ENCODE measurements at regions not wholly inside any gene's neighbourhood (a gene's known extent, or its start where the extent isn't known, plus 50 kb on each side); places are given as distances from the start of the nearest gene placed in this dataset.
A peak's percentile ranks its signal among the peaks of the same experiment; 100 is the strongest.

- H3K4me3 Mint-ChIP-seq = no peak overlapping the region
- H3K27me3 Mint-ChIP-seq = no peaks in the 10 kb centered on the region
- no peak overlapping the region for H3K27ac Mint-ChIP-seq
- peaks cover 0 to 22% (median 2%) of the 10 kb centered on the region in 9 donors for H3K9me3 Mint-ChIP-seq
- POLR2A ChIA-PET = no interaction called here
- peaks cover 0 to 7% (median 2%) of the 10 kb centered on the region in 4 donors for H3K4me1 Mint-ChIP-seq
- DNase-seq = no peak
- no peak for ATAC-seq
- H3K36me3 Mint-ChIP-seq = peaks cover 0 to 7% (median 6%) of the 10 kb centered on the region in 3 donors
These were observed 521.0 kb downstream of the ETS1 start for GRCh38 chr11:128066399-128066798.

GRCh38 chr11:128061281-128061871, 526.0 kb downstream of the ETS1 start:
- POLR2A ChIA-PET = interaction anchor here (0.9 kb wide), 1 partner anchor 10 kb away, joined by 4 read pairs; no protein-coding TSS in a partner anchor
- H3K4me3 Mint-ChIP-seq = no peak overlapping the region
- ATAC-seq (no peak), DNase-seq (no peak)
- peaks cover 0 to 11% (median 2%) of the 10 kb centered on the region in 9 donors for H3K9me3 Mint-ChIP-seq
- H3K4me1 Mint-ChIP-seq = peaks cover under 1 to 7% (median 6%) of the 10 kb centered on the region in 4 donors
- peaks cover 0 to 7% (median 0%) of the 10 kb centered on the region in 3 donors for H3K36me3 Mint-ChIP-seq
- H3K27me3 Mint-ChIP-seq = no peaks in the 10 kb centered on the region
- no peak overlapping the region for H3K27ac Mint-ChIP-seq

DNA sequence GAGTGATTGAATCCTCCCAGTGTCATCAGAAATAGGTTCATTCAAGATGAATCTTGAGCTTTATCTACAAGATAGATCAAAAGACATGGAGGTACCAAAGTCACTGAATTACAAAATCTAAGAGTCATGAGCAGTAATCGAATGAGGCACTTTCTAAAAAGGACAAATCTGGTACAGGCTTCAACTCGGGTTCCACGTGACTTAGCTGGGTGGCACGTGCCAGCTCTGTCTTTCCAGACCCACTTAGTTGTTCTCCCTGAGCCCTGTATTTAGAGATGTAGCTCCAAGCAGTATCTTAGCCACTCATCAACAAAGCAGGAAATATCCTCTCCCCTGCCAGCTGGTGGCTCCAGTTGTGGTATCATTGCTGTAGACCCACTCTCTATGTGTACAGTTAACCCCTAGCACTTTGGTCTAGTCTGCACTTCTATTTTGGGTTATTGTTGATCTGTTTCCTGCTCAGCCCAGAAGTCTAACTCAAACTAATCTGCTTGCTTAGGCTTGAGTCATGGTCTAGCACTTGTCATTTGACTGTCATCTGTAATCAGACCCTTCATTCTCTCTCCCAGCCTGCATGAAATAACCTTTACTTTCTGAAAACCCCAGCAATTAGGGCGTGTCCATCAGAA, 528.7 kb downstream of the ETS1 start:
- Mint-ChIP-seq H3K27ac (peak overlapping the region in 2 of 10 donors; percentile 15 to 20), H3K4me1 (peaks cover 13 to 31% (median 27%) of the 10 kb centered on the region in 4 donors), H3K9me3 (peaks cover 0 to 6% (median 2%) of the 10 kb centered on the region in 9 donors), H3K4me3 (no peak overlapping the region), H3K27me3 (no peaks in the 10 kb centered on the region), H3K36me3 (peaks cover 0 to 2% (median 0%) of the 10 kb centered on the region in 3 donors)
- POLR2A ChIA-PET = interaction anchor here (1.6 kb wide), 1 partner anchor 19 kb away, joined by 5 read pairs; no protein-coding TSS in a partner anchor
- DNase-seq = no peak
- peak in 1 of 2 donors; percentile 20 for ATAC-seq

GRCh38 chr11:128057786-128058395, 529.5 kb downstream of the ETS1 start:
- Mint-ChIP-seq H3K36me3 (no peaks in the 10 kb centered on the region), H3K4me3 (no peak overlapping the region), H3K27ac (peak overlapping the region in 1 of 10 donors; percentile 73), H3K27me3 (no peaks in the 10 kb centered on the region), H3K9me3 (no peaks in the 10 kb centered on the region), H3K4me1 (peaks cover 19 to 40% (median 35%) of the 10 kb centered on the region in 4 donors)
- ATAC-seq = no peak
- POLR2A ChIA-PET = interaction anchor here (1.6 kb wide), 1 partner anchor 19 kb away, joined by 5 read pairs; no protein-coding TSS in a partner anchor
- DNase-seq = no peak

- DNase-seq (no peak), ATAC-seq (no peak)
- Mint-ChIP-seq H3K9me3 (peaks cover 0 to 1% (median 0%) of the 10 kb centered on the region in 9 donors), H3K4me1 (peaks cover 30 to 61% (median 55%) of the 10 kb centered on the region in 4 donors), H3K4me3 (peak overlapping the region in 3 of 10 donors; percentile 9 to 38 (median 37)), H3K27me3 (no peaks in the 10 kb centered on the region), H3K27ac (peak overlapping the region in 7 of 10 donors; percentile 73 to 94 (median 88)), H3K36me3 (no peaks in the 10 kb centered on the region)
- POLR2A ChIA-PET = interaction anchor here (8.7 kb wide), 1 partner anchor 17 kb away, joined by 72 read pairs; no protein-coding TSS in a partner anchor
These were observed 531.7 kb downstream of the ETS1 start for GRCh38 chr11:128055576-128056217.

GRCh38 chr11:128053981-128054931, 533.1 kb downstream of the ETS1 start:
- Mint-ChIP-seq H3K4me3 (peak overlapping the region; percentile 72 to 89 (median 82)), H3K27ac (peak overlapping the region; percentile 83 to 98 (median 92)), H3K27me3 (no peaks in the 10 kb centered on the region), H3K4me1 (peaks cover 36 to 75% (median 69%) of the 10 kb centered on the region in 4 donors), H3K36me3 (no peaks in the 10 kb centered on the region), H3K9me3 (peaks cover 0 to 5% (median 0%) of the 10 kb centered on the region in 9 donors)
- POLR2A ChIA-PET = interaction anchor here (0.5 to 8.7 kb wide), 6 partner anchors 8 to 639 kb away, joined by 3 to 72 read pairs (median 4); no protein-coding TSS in a partner anchor
- ATAC-seq (peak; percentile 38 to 46), DNase-seq (peak in 2 of 10 donors; percentile 24 to 30)

DNA sequence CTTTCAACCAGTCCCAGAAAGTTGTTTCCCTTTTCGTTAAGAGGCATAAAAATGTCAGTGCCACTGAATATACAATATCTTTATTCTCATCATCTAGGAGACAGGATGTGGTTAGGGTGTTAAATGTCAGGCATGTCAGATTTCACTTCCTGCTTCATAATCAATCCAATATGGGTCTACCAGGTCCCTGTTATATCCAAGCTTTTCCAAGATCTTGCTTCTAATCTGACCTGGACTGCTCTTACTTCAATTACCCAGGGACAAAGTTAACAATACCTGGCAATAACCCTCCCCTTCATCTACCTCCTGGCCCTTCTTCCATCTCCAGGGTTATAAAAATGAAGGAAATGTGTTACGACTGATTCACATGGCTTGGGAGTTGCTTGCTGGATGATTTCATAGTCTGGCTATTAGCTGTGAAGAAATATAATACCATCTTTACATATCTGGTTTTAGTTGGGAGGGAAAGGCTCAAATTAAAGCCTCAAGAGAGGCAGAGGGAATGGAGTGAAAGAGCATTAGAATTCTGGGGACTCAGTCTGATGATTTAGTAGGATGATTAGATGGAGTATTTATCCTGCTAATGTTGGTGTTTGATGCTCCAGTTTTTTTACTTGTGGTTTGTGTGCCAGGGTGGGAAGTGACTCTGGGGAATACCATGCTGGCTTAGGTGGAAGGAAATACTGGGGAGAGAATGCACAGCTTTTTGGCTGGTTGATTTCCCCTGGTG, 534.3 kb downstream of the ETS1 start:
- peaks cover 42 to 82% (median 77%) of the 10 kb centered on the region in 4 donors for H3K4me1 Mint-ChIP-seq
- peak overlapping the region; percentile 69 to 98 (median 90) for H3K27ac Mint-ChIP-seq
- peak overlapping the region; percentile 40 to 85 (median 81) for H3K4me3 Mint-ChIP-seq
- no peaks in the 10 kb centered on the region for H3K27me3 Mint-ChIP-seq
- POLR2A ChIA-PET = interaction anchor here (0.5 to 8.7 kb wide), 5 partner anchors 10 to 903 kb away, joined by 3 to 72 read pairs (median 3); no protein-coding TSS in a partner anchor
- DNase-seq (peak in 3 of 10 donors; percentile 32 to 57 (median 53)), ATAC-seq (peak; percentile 50 to 84)
- no peaks in the 10 kb centered on the region for H3K36me3 Mint-ChIP-seq
- peaks cover 0 to 11% (median 0%) of the 10 kb centered on the region in 9 donors for H3K9me3 Mint-ChIP-seq

GRCh38 chr11:128048121-128048520, 539.2 kb downstream of the ETS1 start:
- Mint-ChIP-seq H3K4me3 (no peak overlapping the region), H3K36me3 (peaks cover 0 to 5% (median 2%) of the 10 kb centered on the region in 3 donors), H3K27ac (peak overlapping the region in 5 of 10 donors; percentile 23 to 78 (median 50)), H3K4me1 (peaks cover 33 to 70% (median 60%) of the 10 kb centered on the region in 4 donors), H3K9me3 (peaks cover 0 to 11% (median 0%) of the 10 kb centered on the region in 9 donors), H3K27me3 (no peaks in the 10 kb centered on the region)
- no peak for ATAC-seq
- no peak for DNase-seq
- POLR2A ChIA-PET = interaction anchor here (1.0 to 1.4 kb wide), 2 partner anchors 9 to 24 kb away, joined by 3 to 5 read pairs; no protein-coding TSS in a partner anchor

GRCh38 chr11:128047026-128047425, 540.3 kb downstream of the ETS1 start:
- Mint-ChIP-seq H3K4me1 (peaks cover 31 to 64% (median 57%) of the 10 kb centered on the region in 4 donors), H3K27ac (peak overlapping the region in 3 of 10 donors; percentile 18 to 75 (median 25)), H3K27me3 (no peaks in the 10 kb centered on the region), H3K36me3 (peaks cover 0 to 5% (median 2%) of the 10 kb centered on the region in 3 donors), H3K9me3 (peaks cover 0 to 11% (median 0%) of the 10 kb centered on the region in 9 donors), H3K4me3 (no peak overlapping the region)
- no peak for ATAC-seq
- POLR2A ChIA-PET = interaction anchor here (1.4 kb wide), 1 partner anchor 8 kb away, joined by 5 read pairs; no protein-coding TSS in a partner anchor
- no peak for DNase-seq

- no peak for ATAC-seq
- Mint-ChIP-seq H3K4me1 (peaks cover 29 to 62% (median 55%) of the 10 kb centered on the region in 4 donors), H3K27ac (peak overlapping the region in 1 of 10 donors; percentile 66), H3K9me3 (peaks cover 0 to 11% (median 0%) of the 10 kb centered on the region in 9 donors), H3K36me3 (peaks cover 0 to 5% (median 2%) of the 10 kb centered on the region in 3 donors), H3K27me3 (no peaks in the 10 kb centered on the region), H3K4me3 (no peak overlapping the region)
- POLR2A ChIA-PET = no interaction called here
- no peak for DNase-seq
These were observed 541.1 kb downstream of the ETS1 start for GRCh38 chr11:128046213-128046612.
